Naive thymus-derived CD8-positive, alpha-beta T cell (primary cell): ENCODE measurements at regions not wholly inside any gene's neighbourhood (a gene's known extent, or its start where the extent isn't known, plus 50 kb on each side); places are given as distances from the start of the nearest gene placed in this dataset.
"Not testable (repeated sequence)": the region's sequence is repeated elsewhere in the genome, so short reads cannot be mapped to it uniquely, and the experiment has no call there.

Experiments used
- ATAC-seq, 2 donors: fragments of 150-1000 bp; cut with Tn5 transposase in 1 of 2; sonication (Bioruptor Pico), chemical (Tn5 transposase) in 1 of 2; 1 replicate in 1 of 2; 2 replicates in 1 of 2; pipeline ENCODE4 v1.10.0; 2021; ENCODE audit warnings: mild to moderate bottlenecking in 2 of 2, moderate library complexity in 2 of 2
- POLR2A ChIA-PET: fragments of 350-600 bp; sonication (Branson Sonifier 250); formaldehyde crosslinking; loops from one replicate; lab custom pipeline; 2021; ENCODE audit warnings: antibody characterized with exemption; lab: Charles Lee
- DNase-seq, 10 donors: peaks; one replicate each; pipeline versions ENCODE4 v3.0.0 to v3.0.0-alpha.2; 2020 to 2022
- H3K27ac Mint-ChIP-seq, 10 donors: one replicate each; pipeline ENCODE4 v1.8.0; 2020 to 2022; ENCODE audit warnings: mild to moderate bottlenecking in 10 of 10, mixed read lengths in 10 of 10, moderate library complexity in 4 of 10, inconsistent platforms in 1 of 10
- H3K27me3 Mint-ChIP-seq, 5 donors: one replicate each; pipeline ENCODE4 v1.8.0; 2021 to 2022; ENCODE audit warnings: mixed read lengths in 5 of 5
- H3K36me3 Mint-ChIP-seq, 3 donors: one replicate each; pipeline ENCODE4 v1.8.0; 2020 to 2022; ENCODE audit warnings: mixed read lengths in 3 of 3, mild to moderate bottlenecking in 2 of 3, inconsistent platforms in 1 of 3
- H3K4me1 Mint-ChIP-seq, 4 donors: one replicate each; pipeline ENCODE4 v1.8.0; 2021 to 2022; ENCODE audit warnings: mixed read lengths in 4 of 4
- H3K4me3 Mint-ChIP-seq, 10 donors: one replicate each; pipeline ENCODE4 v1.8.0; 2020 to 2022; ENCODE audit warnings: mild to moderate bottlenecking in 10 of 10, mixed read lengths in 10 of 10, moderate library complexity in 6 of 10, inconsistent platforms in 1 of 10
- H3K9me3 Mint-ChIP-seq, 9 donors: one replicate each; pipeline ENCODE4 v1.8.0; 2020 to 2022; ENCODE audit warnings: mixed read lengths in 9 of 9, mild to moderate bottlenecking in 3 of 9, inconsistent platforms in 1 of 9, moderate library complexity in 1 of 9

DNA sequence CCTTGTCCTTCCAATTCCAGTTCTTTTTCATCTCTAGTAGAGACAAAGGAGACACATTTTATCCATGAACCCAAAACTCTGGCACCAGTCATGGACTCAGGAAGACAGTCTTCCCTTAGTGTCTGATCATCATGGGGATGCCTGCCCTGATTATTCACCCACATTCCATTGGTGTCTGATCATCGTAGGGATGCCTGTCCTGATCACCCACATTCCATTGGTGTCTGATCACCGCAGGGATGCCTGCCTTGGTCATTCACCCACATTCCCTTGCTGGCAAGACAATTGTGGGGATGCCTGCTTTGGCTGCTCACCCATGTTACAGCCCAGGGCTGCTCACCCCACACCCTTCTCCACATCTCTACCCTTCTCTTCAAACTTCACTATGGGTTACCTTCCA, 136.9 kb downstream of the ZNF675 start:
- peaks cover 0 to 18% (median 7%) of the 10 kb centered on the region in 9 donors for H3K9me3 Mint-ChIP-seq
- DNase-seq, ATAC-seq, H3K27ac Mint-ChIP-seq, H3K4me3 Mint-ChIP-seq, H3K27me3 Mint-ChIP-seq, H3K36me3 Mint-ChIP-seq, H3K4me1 Mint-ChIP-seq, POLR2A ChIA-PET: not testable (repeated sequence)

DNA sequence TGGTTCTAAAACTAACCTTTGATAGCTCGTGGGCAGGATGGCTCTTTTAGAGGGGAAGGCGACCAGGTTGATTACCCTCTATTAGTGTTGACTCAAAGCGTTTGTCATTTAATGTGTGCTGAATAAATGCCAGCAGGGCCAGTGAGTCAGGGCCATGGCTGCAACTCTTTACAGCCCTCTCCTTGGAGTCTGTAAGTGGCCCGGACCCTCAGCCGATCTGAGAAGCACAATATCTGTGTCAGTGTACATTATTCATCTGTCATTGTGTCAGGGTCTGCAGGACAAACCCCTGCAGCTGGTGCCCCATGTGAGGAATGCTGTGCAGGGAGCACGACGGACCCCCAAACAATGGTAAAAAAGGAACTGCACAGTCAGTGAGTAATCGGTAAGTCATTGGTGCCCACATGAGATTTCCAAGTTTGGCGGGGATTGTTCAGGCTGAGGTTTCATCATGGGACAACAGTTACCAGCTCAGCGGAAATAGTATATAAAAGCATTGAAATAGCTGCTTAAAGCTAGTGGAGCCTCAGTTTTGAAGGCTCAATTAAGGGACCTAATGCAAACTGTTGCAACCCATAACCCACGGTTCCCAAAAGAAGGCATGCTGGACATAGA, 139.1 kb downstream of the ZNF675 start:
- no peaks in the 10 kb centered on the region for H3K36me3 Mint-ChIP-seq
- no peak for DNase-seq
- ATAC-seq: no peak
- H3K27ac Mint-ChIP-seq: no peak overlapping the region
- POLR2A ChIA-PET: no interaction called here
- H3K4me1 Mint-ChIP-seq: no peaks in the 10 kb centered on the region
- H3K9me3 Mint-ChIP-seq: peaks cover 0 to 23% (median 7%) of the 10 kb centered on the region in 9 donors
- peaks cover 0 to 6% (median 0%) of the 10 kb centered on the region in 5 donors for H3K27me3 Mint-ChIP-seq
- H3K4me3 Mint-ChIP-seq: no peak overlapping the region

DNA sequence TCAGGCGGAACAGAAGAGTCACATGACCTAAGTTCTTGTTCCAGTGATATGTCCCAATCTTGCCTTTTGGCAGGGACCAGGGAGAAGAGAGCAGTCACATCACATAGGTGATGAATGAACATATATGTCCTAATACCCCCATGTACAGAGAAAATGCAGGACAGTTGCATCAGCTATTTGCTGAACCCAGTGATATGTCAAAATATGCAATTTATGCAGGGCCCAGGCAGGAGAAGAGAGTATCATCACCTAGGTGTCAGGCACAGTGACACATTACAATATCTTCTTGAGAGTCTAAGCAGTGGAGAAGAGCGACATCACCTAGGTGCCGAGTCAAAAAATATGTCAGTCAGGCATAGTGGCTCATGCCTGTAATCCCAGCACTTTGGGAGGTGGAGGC, 139.9 kb downstream of the ZNF675 start:
- ATAC-seq: no peak
- H3K4me3 Mint-ChIP-seq: no peak overlapping the region
- peaks cover 0 to 6% (median 0%) of the 10 kb centered on the region in 5 donors for H3K27me3 Mint-ChIP-seq
- H3K27ac Mint-ChIP-seq: no peak overlapping the region
- no peaks in the 10 kb centered on the region for H3K36me3 Mint-ChIP-seq
- POLR2A ChIA-PET: no interaction called here
- H3K9me3 Mint-ChIP-seq: peaks cover 0 to 23% (median 7%) of the 10 kb centered on the region in 9 donors
- H3K4me1 Mint-ChIP-seq: no peaks in the 10 kb centered on the region
- DNase-seq: no peak

DNA sequence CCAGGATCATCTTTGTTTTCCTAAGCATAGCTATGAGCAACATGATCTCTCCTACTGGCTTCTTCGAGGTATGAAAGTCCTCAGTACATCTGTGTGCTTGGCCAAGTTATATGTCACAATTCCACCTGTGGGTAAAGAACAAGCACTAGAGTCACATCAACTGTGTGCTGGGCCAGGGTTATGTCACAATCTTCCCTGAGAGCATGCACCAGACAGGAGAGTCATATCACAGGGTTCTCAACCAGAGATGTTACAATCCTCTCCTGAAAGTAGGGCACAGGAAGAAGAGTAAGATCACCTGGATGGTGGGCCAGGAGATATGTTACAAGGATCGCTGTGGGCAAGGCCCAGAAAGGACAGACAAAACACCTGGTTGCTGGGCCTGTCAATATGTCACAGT, 143.7 kb downstream of the ZNF675 start:
- Mint-ChIP-seq H3K36me3 (no peaks in the 10 kb centered on the region), H3K9me3 (peaks cover 0 to 14% (median 0%) of the 10 kb centered on the region in 9 donors), H3K27me3 (no peaks in the 10 kb centered on the region), H3K4me1 (no peaks in the 10 kb centered on the region), H3K27ac (no peak overlapping the region), H3K4me3 (no peak overlapping the region)
- DNase-seq (no peak), ATAC-seq (no peak)
- POLR2A ChIA-PET: no interaction called here

DNA sequence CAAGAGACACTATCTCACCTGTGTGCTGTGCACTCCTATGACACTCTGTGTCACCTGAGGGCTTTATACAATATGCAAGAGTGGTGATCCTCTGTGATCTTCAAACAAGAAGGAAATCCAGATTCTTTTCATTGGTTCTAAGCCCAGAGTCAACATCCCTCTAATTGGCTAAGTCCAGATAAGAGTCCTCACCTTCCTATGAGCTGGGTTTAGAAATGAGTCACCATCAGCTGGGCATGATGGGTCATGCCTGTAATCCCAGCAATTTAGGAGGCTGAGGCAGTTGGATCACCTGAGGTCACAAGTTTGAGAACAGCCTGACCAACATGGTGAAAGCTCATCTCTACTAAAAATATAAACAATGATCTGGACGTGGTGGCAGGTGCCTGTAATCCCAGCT, 144.4 kb downstream of the ZNF675 start:
- no peak overlapping the region for H3K4me3 Mint-ChIP-seq
- H3K27me3 Mint-ChIP-seq: no peaks in the 10 kb centered on the region
- no peaks in the 10 kb centered on the region for H3K4me1 Mint-ChIP-seq
- DNase-seq: no peak
- no peak overlapping the region for H3K27ac Mint-ChIP-seq
- H3K9me3 Mint-ChIP-seq: peaks cover 0 to 14% (median 0%) of the 10 kb centered on the region in 9 donors
- H3K36me3 Mint-ChIP-seq: no peaks in the 10 kb centered on the region
- POLR2A ChIA-PET: no interaction called here
- no peak for ATAC-seq

DNA sequence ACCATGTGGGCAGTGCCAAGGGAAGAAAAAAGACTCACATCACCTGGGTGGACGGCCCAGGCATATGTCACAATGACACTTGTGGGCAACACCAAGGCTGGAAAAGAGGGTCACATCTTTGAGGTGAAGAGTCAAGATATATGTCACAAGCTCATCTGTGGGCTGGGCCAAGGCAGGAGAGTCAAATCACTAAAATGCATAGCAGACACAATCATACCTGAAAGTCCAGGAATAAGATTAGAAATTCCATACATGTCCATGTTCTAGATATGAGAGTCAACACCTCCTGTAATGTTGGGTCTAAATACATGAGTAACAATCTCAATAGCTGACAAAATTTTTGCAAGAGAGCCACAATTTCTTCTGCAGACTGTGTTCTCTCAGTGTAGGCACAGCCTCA, 145.0 kb downstream of the ZNF675 start:
- Mint-ChIP-seq H3K36me3 (no peaks in the 10 kb centered on the region), H3K4me1 (no peaks in the 10 kb centered on the region), H3K27me3 (no peaks in the 10 kb centered on the region), H3K9me3 (peaks cover 0 to 11% (median 0%) of the 10 kb centered on the region in 9 donors), H3K27ac (no peak overlapping the region), H3K4me3 (no peak overlapping the region)
- POLR2A ChIA-PET: no interaction called here
- no peak for DNase-seq
- ATAC-seq: no peak

GRCh38 chr19:23540180-23540579, 144.9 kb upstream of the ZNF91 start:
- H3K27ac Mint-ChIP-seq, H3K4me3 Mint-ChIP-seq, POLR2A ChIA-PET, H3K4me1 Mint-ChIP-seq, ATAC-seq, DNase-seq, H3K27me3 Mint-ChIP-seq, H3K36me3 Mint-ChIP-seq: not testable (repeated sequence)
- peaks cover 0 to 21% (median 6%) of the 10 kb centered on the region in 9 donors for H3K9me3 Mint-ChIP-seq

DNA sequence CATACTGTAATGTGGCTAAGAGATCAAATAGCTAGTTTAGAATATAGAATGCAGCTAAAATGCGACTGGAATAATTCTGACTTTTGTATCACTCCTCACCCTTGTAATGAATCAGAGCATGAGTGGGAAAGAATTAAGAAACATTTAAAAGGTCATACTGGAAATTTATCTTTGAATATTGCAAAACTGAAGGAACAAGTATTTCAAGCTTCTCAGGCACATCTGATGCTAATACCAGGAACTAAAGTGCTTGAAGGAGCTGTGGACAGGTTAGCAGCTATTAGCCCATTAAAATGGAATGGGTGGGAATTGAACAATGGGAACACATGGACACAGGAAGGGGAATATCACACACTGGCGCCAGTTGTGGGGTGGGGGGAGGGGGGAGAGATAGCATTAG, 144.2 kb upstream of the ZNF91 start:
- POLR2A ChIA-PET: no interaction called here
- ATAC-seq: no peak
- H3K36me3 Mint-ChIP-seq: peaks cover 0 to 6% (median 0%) of the 10 kb centered on the region in 3 donors
- H3K9me3 Mint-ChIP-seq: peaks cover 0 to 21% (median 10%) of the 10 kb centered on the region in 9 donors
- H3K4me1 Mint-ChIP-seq: no peaks in the 10 kb centered on the region
- DNase-seq: no peak
- H3K27ac Mint-ChIP-seq: peak overlapping the region in 1 of 10 donors; percentile 37
- H3K4me3 Mint-ChIP-seq: no peak overlapping the region
- no peaks in the 10 kb centered on the region for H3K27me3 Mint-ChIP-seq

DNA sequence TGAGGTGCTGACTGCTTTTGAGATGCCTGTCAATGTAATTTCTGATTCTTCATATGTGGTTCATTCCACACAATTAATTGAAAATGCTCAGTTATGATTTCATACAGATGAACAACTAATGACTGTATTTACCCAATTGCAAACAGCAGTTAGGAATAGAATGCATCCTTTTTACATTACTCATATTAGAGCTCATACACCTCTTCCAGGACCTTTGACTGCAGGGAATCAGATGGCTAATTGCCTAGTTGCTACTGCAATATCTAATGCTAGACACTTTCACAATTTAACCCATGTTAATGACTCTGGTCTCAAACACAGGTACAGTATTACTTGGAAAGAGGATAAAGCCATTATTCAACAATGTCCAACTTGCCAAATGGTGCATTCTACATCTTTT, 141.9 kb upstream of the ZNF91 start:
- ATAC-seq, POLR2A ChIA-PET, H3K27ac Mint-ChIP-seq, H3K4me3 Mint-ChIP-seq, H3K36me3 Mint-ChIP-seq, DNase-seq, H3K4me1 Mint-ChIP-seq, H3K27me3 Mint-ChIP-seq: not testable (repeated sequence)
- peaks cover 0 to 32% (median 18%) of the 10 kb centered on the region in 9 donors for H3K9me3 Mint-ChIP-seq

DNA sequence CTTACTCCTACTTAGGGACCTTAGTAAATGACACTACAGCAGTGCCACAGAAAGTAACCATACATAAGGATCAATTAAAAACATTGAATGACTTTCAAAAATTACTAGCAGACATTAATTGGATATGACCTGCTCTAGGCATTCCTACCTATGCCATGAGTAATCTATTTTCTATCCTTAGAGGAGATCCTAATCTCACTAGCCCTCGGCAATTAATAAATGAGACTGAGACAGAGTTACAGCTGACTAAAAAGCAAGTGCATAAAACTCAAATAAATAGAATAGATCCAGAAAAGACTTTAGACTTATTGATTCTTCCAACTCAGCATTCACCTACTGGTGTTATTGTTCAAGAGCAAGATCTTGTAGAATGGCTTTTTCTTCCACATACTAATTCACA, 141.1 kb upstream of the ZNF91 start:
- POLR2A ChIA-PET: not testable (repeated sequence)

DNA sequence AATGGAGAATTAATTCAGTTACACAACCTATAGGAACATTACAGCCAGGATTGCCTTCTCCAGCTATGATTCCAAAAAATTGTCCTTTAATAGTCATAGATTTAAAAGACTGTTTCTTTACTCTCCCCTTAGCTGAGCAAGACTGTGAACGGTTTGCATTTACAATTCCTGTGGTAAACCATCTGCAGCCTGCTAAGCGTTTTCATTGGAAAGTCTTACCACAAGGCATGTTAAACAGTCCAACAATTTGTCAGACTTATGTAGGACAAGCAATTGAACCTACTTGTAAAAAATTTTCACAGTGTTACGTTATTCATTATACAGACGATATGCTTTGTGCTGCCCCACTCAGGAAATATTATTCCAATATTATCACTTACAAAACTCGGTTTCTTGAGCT, 140.6 kb upstream of the ZNF91 start:
- H3K27me3 Mint-ChIP-seq, POLR2A ChIA-PET, ATAC-seq, H3K27ac Mint-ChIP-seq, DNase-seq, H3K4me3 Mint-ChIP-seq, H3K4me1 Mint-ChIP-seq: not testable (repeated sequence)
- H3K9me3 Mint-ChIP-seq: peaks cover 6 to 42% (median 18%) of the 10 kb centered on the region in 9 donors
- peaks cover 0 to 12% (median 0%) of the 10 kb centered on the region in 3 donors for H3K36me3 Mint-ChIP-seq

More for the DNA sequence above, 141.1 kb upstream of the ZNF91 start:
- H3K4me1 Mint-ChIP-seq, ATAC-seq, H3K4me3 Mint-ChIP-seq, H3K27me3 Mint-ChIP-seq, DNase-seq, H3K27ac Mint-ChIP-seq: not testable (repeated sequence)
- peaks cover 0 to 11% (median 0%) of the 10 kb centered on the region in 3 donors for H3K36me3 Mint-ChIP-seq
- H3K9me3 Mint-ChIP-seq: peaks cover 6 to 39% (median 18%) of the 10 kb centered on the region in 9 donors

DNA sequence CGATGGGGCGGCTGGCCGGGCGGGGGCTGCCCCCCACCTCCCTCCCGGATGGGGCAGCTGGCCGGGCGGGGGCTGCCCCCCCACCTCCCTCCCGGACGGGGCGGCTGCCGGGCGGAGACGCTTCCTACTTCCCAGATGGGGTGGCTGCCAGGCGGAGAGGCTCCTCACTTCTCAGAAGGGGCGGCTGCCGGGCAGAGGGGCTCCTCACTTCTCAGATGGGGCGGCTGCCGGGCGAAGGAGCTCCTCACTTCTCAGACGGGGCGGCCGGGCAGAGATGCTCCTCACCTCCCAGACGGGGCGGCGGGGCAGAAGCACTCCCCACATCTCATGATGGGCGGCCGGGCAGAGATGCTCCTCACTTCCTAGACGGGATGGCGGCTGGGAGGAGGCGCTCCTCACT, 138.2 kb upstream of the ZNF91 start:
- ATAC-seq, H3K4me1 Mint-ChIP-seq: not testable (repeated sequence)
- peaks cover 8 to 65% (median 32%) of the 10 kb centered on the region in 9 donors for H3K9me3 Mint-ChIP-seq

DNA sequence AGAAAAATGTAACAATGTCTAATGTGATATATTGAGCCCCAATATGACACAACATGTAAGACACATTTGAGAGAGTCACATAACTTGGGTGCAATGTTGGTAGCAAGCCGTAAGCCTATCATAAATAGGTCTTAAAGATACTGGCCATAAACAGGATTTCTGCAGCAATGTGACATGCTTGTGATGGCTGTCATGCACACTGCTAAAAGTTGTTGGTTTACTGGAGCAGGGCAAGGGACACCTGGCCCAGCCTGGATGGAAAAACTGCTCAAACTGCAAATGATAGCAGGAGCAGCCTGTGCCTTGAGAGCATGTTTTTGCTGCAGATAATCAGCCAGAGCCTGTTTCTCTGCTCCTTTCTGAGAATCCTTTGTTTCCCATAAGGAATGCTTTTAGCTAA, 136.7 kb upstream of the ZNF91 start:
- DNase-seq (no peak), ATAC-seq (no peak)
- Mint-ChIP-seq H3K36me3 (peaks cover 0 to 32% (median 2%) of the 10 kb centered on the region in 3 donors), H3K9me3 (peaks cover 11 to 80% (median 42%) of the 10 kb centered on the region in 9 donors), H3K4me3 (no peak overlapping the region), H3K27ac (no peak overlapping the region), H3K27me3 (peaks cover 0 to 3% (median 0%) of the 10 kb centered on the region in 5 donors), H3K4me1 (no peaks in the 10 kb centered on the region)
- POLR2A ChIA-PET: interaction anchor here (0.7 kb wide), 1 partner anchor 28 kb away, joined by 5 read pairs; no protein-coding TSS in a partner anchor

More for the DNA sequence above, 138.2 kb upstream of the ZNF91 start:
- H3K27ac Mint-ChIP-seq, DNase-seq, H3K4me3 Mint-ChIP-seq, H3K27me3 Mint-ChIP-seq, POLR2A ChIA-PET: not testable (repeated sequence)
- peaks cover 0 to 21% (median 0%) of the 10 kb centered on the region in 3 donors for H3K36me3 Mint-ChIP-seq
